ENCODE measurements at regions not wholly inside any gene's neighbourhood (a gene's known extent, or its start where the extent isn't known, plus 50 kb on each side); places are given as distances from the start of the nearest gene placed in this dataset.

DNA sequence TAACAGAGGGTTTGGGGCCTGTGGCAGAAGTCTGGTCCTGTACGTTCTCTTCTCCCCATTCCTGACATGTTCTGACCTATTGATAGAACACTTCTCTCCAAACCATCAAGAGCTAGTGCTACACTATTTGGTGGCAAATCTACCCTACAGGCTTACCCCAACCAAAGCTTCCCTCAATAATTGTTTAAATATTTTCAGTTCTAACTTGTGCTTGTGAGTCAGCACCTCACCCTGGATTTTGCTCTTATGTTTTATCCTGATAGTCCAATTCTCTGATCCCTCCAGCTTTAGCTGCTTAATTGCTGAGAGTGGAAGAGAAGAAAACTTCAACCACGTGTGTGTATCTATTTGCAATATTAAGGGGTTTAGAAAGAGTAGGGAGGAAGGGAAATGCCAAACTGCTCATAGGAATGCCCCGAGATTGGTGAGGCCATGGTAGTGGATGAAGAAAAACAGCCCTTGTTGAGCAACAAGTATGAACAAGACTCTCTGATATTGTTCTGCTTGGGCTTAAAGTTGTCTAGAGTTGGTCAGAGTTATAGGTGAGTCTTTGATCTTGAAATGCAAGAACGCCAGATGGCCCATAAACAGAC lies 67.8 kb upstream of the PARD3B start:
- Histone ChIP-seq H3K27ac (ENCODE audit: low read depth, low read length) (no peak overlapping the region), H3K9me3 (ENCODE audit: control insufficient read depth, insufficient read depth, low read depth, low read length) (no peaks in the 10 kb centered on the region), H3K27me3 (ENCODE audit: control insufficient read depth, insufficient read depth, low read length) (no peaks in the 10 kb centered on the region), H3K9ac (ENCODE audit: low read length) (no peak overlapping the region), H3K4me3 (ENCODE audit: low read depth, low read length) (no peak overlapping the region), H3K36me3 (ENCODE audit: control insufficient read depth, insufficient read depth, low read length) (no peaks in the 10 kb centered on the region), H3K4me1 (ENCODE audit: control insufficient read depth, insufficient read depth, low read length) (no peaks in the 10 kb centered on the region)

DNA sequence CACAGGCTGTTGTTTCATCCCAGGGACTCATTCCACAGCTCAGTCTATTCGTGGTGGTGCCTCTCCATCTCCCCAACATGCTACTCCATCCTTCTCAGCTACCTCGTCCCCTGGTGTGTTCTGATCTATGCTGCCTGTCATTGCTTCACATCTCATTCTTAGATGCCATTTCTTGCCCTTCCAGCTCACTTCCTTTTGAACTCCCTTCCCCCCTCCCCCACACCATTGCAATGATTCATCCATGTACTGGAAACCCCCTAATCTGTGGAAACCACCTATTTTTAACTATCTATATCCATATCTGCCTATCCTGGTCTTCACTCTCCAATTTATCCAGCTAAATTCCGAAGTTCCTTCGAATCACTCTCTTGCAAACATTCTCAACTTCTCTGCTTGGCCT lies 65.7 kb upstream of the PARD3B start:
- Histone ChIP-seq H3K4me1 (ENCODE audit: control insufficient read depth, insufficient read depth, low read length) (no peaks in the 10 kb centered on the region), H3K4me3 (ENCODE audit: low read depth, low read length) (no peak overlapping the region), H3K9me3 (ENCODE audit: control insufficient read depth, insufficient read depth, low read depth, low read length) (no peaks in the 10 kb centered on the region), H3K9ac (ENCODE audit: low read length) (no peak overlapping the region), H3K36me3 (ENCODE audit: control insufficient read depth, insufficient read depth, low read length) (no peaks in the 10 kb centered on the region), H3K27me3 (ENCODE audit: control insufficient read depth, insufficient read depth, low read length) (no peaks in the 10 kb centered on the region), H3K27ac (ENCODE audit: low read depth, low read length) (no peak overlapping the region)

DNA sequence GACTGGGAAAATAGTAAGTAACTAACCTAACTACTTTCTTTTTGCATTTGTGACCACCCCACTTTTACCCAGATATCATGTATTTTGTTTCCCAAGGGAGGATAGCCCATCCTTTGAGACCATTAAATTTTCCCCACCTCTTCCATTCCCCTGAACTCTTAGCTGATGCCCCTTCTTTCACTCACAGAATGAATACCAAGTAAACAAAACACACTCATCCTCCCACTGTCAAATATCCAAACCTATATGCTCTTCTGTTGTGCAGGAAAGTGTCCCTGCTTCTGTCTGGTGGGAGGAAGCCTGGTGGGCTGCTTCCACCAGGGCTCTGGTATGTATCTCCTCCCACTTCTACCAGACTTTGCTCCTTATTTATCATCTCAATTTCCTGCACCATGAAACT lies 64.6 kb upstream of the PARD3B start:
- Histone ChIP-seq H3K36me3 (ENCODE audit: control insufficient read depth, insufficient read depth, low read length) (no peaks in the 10 kb centered on the region), H3K9ac (ENCODE audit: low read length) (no peak overlapping the region), H3K4me1 (ENCODE audit: control insufficient read depth, insufficient read depth, low read length) (no peaks in the 10 kb centered on the region), H3K4me3 (ENCODE audit: low read depth, low read length) (no peak overlapping the region), H3K9me3 (ENCODE audit: control insufficient read depth, insufficient read depth, low read depth, low read length) (no peaks in the 10 kb centered on the region), H3K27me3 (ENCODE audit: control insufficient read depth, insufficient read depth, low read length) (no peaks in the 10 kb centered on the region), H3K27ac (ENCODE audit: low read depth, low read length) (no peak overlapping the region)

DNA sequence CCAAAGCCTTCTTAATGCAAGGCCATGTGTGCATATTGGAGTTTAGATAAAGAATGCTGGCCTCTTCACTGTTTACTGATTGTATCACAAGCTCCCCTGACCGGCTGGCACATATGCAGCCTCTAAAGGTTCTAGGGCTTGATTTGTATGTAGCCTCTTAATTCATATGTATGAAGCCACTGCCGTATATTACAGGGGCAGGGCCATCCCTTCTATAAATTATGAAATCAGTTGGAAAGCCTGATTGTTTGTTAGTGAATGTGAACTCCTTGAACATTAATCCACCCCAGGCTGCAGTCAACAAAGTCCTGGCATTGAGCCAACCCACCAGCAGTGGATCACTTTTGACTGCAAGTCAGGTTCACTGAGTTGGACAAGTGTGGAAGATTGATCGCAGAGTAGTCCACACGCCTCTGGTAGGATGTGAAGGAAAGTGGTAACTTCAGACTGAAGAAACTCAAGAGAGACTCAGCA lies 61.6 kb upstream of the PARD3B start:
- no peaks in the 10 kb centered on the region for H3K36me3 ChIP-seq (ENCODE audit: control insufficient read depth, insufficient read depth, low read length)
- no peak overlapping the region for H3K9ac ChIP-seq (ENCODE audit: low read length)
- H3K27ac ChIP-seq (ENCODE audit: low read depth, low read length): no peak overlapping the region
- H3K27me3 ChIP-seq (ENCODE audit: control insufficient read depth, insufficient read depth, low read length): no peaks in the 10 kb centered on the region
- no peak overlapping the region for H3K4me3 ChIP-seq (ENCODE audit: low read depth, low read length)
- no peaks in the 10 kb centered on the region for H3K4me1 ChIP-seq (ENCODE audit: control insufficient read depth, insufficient read depth, low read length)
- H3K9me3 ChIP-seq (ENCODE audit: control insufficient read depth, insufficient read depth, low read depth, low read length): no peaks in the 10 kb centered on the region

DNA sequence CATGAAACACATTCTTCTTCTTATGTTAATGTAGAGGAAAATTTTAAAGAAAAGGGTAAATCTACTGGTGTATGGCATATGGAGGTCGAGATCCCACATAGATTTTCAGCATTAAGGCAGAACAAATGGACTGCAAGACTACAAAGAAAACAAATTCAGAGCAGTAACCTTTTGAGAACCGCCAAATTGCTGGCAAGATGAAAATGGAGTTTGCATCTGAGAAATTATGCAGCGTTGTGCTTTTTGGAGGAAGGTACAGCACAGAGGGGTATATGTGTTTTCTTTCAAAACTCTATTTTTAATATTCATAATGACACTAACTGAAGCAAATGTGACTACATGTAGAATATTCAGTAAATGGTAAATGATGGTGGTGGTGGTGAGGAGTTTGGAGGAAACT lies 59.0 kb upstream of the PARD3B start:
- no peak overlapping the region for H3K4me3 ChIP-seq (ENCODE audit: low read depth, low read length)
- H3K27ac ChIP-seq (ENCODE audit: low read depth, low read length): no peak overlapping the region
- no peaks in the 10 kb centered on the region for H3K27me3 ChIP-seq (ENCODE audit: control insufficient read depth, insufficient read depth, low read length)
- H3K4me1 ChIP-seq (ENCODE audit: control insufficient read depth, insufficient read depth, low read length): no peaks in the 10 kb centered on the region
- no peaks in the 10 kb centered on the region for H3K36me3 ChIP-seq (ENCODE audit: control insufficient read depth, insufficient read depth, low read length)
- H3K9me3 ChIP-seq (ENCODE audit: control insufficient read depth, insufficient read depth, low read depth, low read length): no peaks in the 10 kb centered on the region
- H3K9ac ChIP-seq (ENCODE audit: low read length): no peak overlapping the region

DNA sequence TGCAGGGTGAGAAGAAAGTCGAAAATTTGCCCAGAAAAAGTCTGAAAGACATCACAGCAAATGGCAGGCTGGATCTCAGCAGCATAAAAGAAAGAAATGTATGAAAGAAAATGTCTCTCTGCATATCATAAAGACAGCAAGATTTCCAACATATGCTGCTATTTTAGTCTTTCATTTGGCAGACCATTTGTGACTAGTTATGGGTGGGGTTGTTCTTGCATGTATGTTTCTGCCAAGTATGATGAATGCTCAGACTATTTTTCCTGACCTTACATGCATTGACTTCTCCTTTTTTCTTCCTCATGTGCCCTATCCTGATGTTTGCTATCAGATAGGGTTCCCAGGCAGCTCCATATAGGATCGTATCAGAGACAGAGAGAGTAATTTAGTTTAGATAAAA lies 58.5 kb upstream of the PARD3B start:
- Histone ChIP-seq H3K27ac (ENCODE audit: low read depth, low read length) (no peak overlapping the region), H3K27me3 (ENCODE audit: control insufficient read depth, insufficient read depth, low read length) (no peaks in the 10 kb centered on the region), H3K9ac (ENCODE audit: low read length) (no peak overlapping the region), H3K4me3 (ENCODE audit: low read depth, low read length) (no peak overlapping the region), H3K9me3 (ENCODE audit: control insufficient read depth, insufficient read depth, low read depth, low read length) (no peaks in the 10 kb centered on the region), H3K4me1 (ENCODE audit: control insufficient read depth, insufficient read depth, low read length) (no peaks in the 10 kb centered on the region), H3K36me3 (ENCODE audit: control insufficient read depth, insufficient read depth, low read length) (no peaks in the 10 kb centered on the region)

DNA sequence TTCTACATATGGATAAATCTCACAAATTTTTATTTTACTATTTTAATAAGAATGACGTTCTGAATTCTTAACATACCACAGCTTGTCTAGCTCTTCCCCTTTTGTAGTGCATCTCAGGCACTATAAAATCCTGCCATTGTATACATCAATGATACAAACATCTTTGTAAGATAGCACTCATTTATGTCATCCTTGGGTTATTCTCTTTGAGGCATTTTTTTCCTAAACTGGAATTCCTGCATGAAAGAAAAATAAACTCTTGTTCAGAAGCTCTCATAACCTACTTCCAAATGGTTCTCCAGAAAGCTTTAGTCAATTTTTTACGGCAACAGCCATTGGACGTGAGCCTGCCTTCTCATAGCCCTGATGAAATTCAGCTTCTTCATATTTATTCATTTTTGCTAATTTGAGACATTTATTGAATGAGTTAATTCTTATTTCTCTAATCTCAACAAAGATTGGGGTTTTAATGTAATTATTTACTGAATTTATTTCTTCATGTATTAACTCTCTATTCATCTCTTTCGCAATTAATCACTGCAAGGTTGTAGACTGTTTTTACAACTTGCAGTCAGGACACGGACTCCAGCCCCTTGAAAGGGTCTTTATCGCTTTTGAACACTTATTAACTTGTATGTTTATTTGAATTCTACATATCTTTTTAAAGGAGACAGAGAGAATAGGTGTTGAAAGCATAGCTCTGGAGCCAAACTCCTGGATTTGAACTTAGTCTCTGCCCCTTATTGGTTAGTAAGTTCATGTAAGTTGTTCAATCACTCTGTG lies 57.6 kb upstream of the PARD3B start:
- no peak overlapping the region for H3K9ac ChIP-seq (ENCODE audit: low read length)
- H3K4me1 ChIP-seq (ENCODE audit: control insufficient read depth, insufficient read depth, low read length): no peaks in the 10 kb centered on the region
- no peaks in the 10 kb centered on the region for H3K27me3 ChIP-seq (ENCODE audit: control insufficient read depth, insufficient read depth, low read length)
- H3K27ac ChIP-seq (ENCODE audit: low read depth, low read length): no peak overlapping the region
- H3K9me3 ChIP-seq (ENCODE audit: control insufficient read depth, insufficient read depth, low read depth, low read length): no peaks in the 10 kb centered on the region
- no peaks in the 10 kb centered on the region for H3K36me3 ChIP-seq (ENCODE audit: control insufficient read depth, insufficient read depth, low read length)
- H3K4me3 ChIP-seq (ENCODE audit: low read depth, low read length): no peak overlapping the region

DNA sequence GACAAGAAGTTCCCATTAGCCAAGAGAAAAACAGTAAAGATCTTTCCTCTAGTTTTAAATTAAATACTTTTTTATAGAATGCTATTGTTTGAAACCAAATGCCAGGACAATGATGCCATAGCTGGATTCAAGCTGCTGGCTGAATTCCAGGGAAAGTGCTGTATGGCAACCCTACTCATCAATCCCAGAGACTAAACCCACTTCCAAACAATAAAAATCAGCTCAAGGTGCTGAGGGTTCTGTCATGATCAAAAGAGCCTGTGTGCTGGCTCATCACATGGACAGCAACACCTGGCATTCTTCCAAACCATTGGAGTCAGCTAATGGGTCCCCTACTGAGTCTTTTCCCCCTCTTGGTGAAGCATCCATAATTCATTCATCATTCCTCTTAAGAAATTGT lies 53.7 kb upstream of the PARD3B start:
- Histone ChIP-seq H3K9ac (ENCODE audit: low read length) (no peak overlapping the region), H3K27me3 (ENCODE audit: control insufficient read depth, insufficient read depth, low read length) (no peaks in the 10 kb centered on the region), H3K9me3 (ENCODE audit: control insufficient read depth, insufficient read depth, low read depth, low read length) (no peaks in the 10 kb centered on the region), H3K4me3 (ENCODE audit: low read depth, low read length) (no peak overlapping the region), H3K4me1 (ENCODE audit: control insufficient read depth, insufficient read depth, low read length) (no peaks in the 10 kb centered on the region), H3K36me3 (ENCODE audit: control insufficient read depth, insufficient read depth, low read length) (no peaks in the 10 kb centered on the region), H3K27ac (ENCODE audit: low read depth, low read length) (no peak overlapping the region)

DNA sequence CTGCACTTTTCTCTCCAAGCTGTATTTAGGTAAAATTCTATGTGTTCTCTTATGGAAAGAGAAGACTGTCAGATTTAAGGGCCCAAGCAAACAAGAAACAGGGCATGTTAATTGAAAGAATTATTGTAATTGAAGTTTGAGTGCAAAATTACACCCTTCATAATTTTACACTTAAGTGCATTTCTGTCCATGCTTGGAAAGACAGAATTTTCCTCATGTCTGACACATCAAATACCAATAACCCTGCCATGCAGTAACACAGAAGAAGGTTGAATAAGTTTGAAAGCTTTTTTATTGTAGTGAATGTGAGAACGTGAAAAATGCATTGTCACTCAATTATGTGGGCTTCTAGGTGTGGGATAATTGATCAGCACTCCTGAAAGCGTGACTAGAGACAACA lies 52.9 kb upstream of the PARD3B start:
- Histone ChIP-seq H3K27ac (ENCODE audit: low read depth, low read length) (no peak overlapping the region), H3K9ac (ENCODE audit: low read length) (no peak overlapping the region), H3K36me3 (ENCODE audit: control insufficient read depth, insufficient read depth, low read length) (no peaks in the 10 kb centered on the region), H3K4me3 (ENCODE audit: low read depth, low read length) (no peak overlapping the region), H3K4me1 (ENCODE audit: control insufficient read depth, insufficient read depth, low read length) (peaks cover 5% of the 10 kb centered on the region), H3K27me3 (ENCODE audit: control insufficient read depth, insufficient read depth, low read length) (no peaks in the 10 kb centered on the region), H3K9me3 (ENCODE audit: control insufficient read depth, insufficient read depth, low read depth, low read length) (no peaks in the 10 kb centered on the region)

DNA sequence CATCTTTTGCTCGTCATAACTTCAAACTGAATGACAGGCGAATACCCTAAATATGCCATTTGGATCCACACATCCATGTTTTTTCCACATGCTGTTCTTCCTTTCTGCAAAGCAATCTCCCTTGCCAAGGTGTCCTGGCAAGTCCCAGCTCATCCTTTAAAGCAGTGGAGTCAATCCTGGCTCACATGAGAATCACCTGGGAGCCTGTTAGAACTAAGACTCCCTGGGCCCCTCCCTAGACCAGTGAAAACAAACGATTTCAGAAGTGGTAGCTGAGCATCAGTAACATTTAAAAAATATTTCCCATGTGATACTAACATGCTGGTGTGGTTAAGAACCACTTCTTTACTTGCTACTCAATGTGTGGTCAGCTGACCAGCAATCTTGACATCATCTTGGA lies 50.6 kb upstream of the PARD3B start:
- H3K27ac ChIP-seq (ENCODE audit: low read depth, low read length): no peak overlapping the region
- H3K9me3 ChIP-seq (ENCODE audit: control insufficient read depth, insufficient read depth, low read depth, low read length): no peaks in the 10 kb centered on the region
- no peaks in the 10 kb centered on the region for H3K27me3 ChIP-seq (ENCODE audit: control insufficient read depth, insufficient read depth, low read length)
- H3K4me1 ChIP-seq (ENCODE audit: control insufficient read depth, insufficient read depth, low read length): peaks cover 5% of the 10 kb centered on the region
- H3K36me3 ChIP-seq (ENCODE audit: control insufficient read depth, insufficient read depth, low read length): no peaks in the 10 kb centered on the region
- H3K9ac ChIP-seq (ENCODE audit: low read length): no peak overlapping the region
- H3K4me3 ChIP-seq (ENCODE audit: low read depth, low read length): no peak overlapping the region

DNA sequence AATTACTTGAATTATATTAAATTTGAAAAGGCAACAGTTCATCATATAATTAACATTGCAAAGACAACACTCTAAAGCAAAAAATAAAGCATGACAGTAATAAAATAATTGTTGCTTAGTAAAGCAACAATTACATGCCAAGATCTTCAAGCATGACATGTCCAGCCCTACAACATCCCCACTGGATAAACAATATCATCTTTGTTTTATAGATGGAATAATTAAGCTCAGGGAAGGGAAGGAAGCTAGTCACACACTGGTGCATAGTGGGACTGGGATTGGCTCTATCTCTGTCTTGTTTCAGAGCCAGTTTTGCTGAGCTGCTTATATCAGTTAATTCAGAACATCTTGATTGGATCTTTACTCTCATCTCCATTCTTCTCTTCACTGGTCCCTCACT lies 49.9 kb upstream of the PARD3B start:
- Histone ChIP-seq H3K36me3 (ENCODE audit: control insufficient read depth, insufficient read depth, low read length) (no peaks in the 10 kb centered on the region), H3K4me1 (ENCODE audit: control insufficient read depth, insufficient read depth, low read length) (peaks cover 5% of the 10 kb centered on the region), H3K4me3 (ENCODE audit: low read depth, low read length) (no peak overlapping the region), H3K27me3 (ENCODE audit: control insufficient read depth, insufficient read depth, low read length) (no peaks in the 10 kb centered on the region), H3K27ac (ENCODE audit: low read depth, low read length) (no peak overlapping the region), H3K9me3 (ENCODE audit: control insufficient read depth, insufficient read depth, low read depth, low read length) (no peaks in the 10 kb centered on the region), H3K9ac (ENCODE audit: low read length) (no peak overlapping the region)
